ENCODE measurements at regions not wholly inside any gene's neighbourhood (a gene's known extent, or its start where the extent isn't known, plus 50 kb on each side); places are given as distances from the start of the nearest gene placed in this dataset.
"Not testable (repeated sequence)": the region's sequence is repeated elsewhere in the genome, so short reads cannot be mapped to it uniquely, and the experiment has no call there.

- no peak for DNase-seq
Measured at GRCh38 chr6:160804639-160805038, 102.6 kb downstream of the PLG start.

GRCh38 chr6:160808263-160808662, 106.2 kb downstream of the PLG start:
- DNase-seq = no peak

GRCh38 chr6:160810238-160810637, 108.2 kb downstream of the PLG start:
- DNase-seq = no peak

GRCh38 chr6:160812097-160812496, 110.1 kb downstream of the PLG start:
- DNase-seq = no peak

- no peak for DNase-seq
Measured at GRCh38 chr6:160818934-160819333, 116.9 kb downstream of the PLG start.

- DNase-seq = not testable (repeated sequence)
Measured at GRCh38 chr6:160820661-160821060, 118.6 kb downstream of the PLG start.

- no peak for DNase-seq
Measured at GRCh38 chr6:160831739-160832138, 129.7 kb downstream of the PLG start.

GRCh38 chr6:160832422-160832821, 130.4 kb downstream of the PLG start:
- DNase-seq = no peak

- DNase-seq = no peak
Measured at GRCh38 chr6:160837146-160837545, 135.1 kb downstream of the PLG start.

- DNase-seq = no peak
Measured at GRCh38 chr6:160851031-160851430, 140.5 kb upstream of the MAP3K4 start.

GRCh38 chr6:160853946-160854345, 137.6 kb upstream of the MAP3K4 start:
- DNase-seq = no peak

GRCh38 chr6:160858886-160859285, 132.7 kb upstream of the MAP3K4 start:
- no peak for DNase-seq

- DNase-seq = no peak
Measured at GRCh38 chr6:160859822-160860221, 131.7 kb upstream of the MAP3K4 start.

GRCh38 chr6:160861824-160862223, 129.7 kb upstream of the MAP3K4 start:
- no peak for DNase-seq

GRCh38 chr6:160863782-160864181, 127.8 kb upstream of the MAP3K4 start:
- no peak for DNase-seq

GRCh38 chr6:160871320-160871719, 120.2 kb upstream of the MAP3K4 start:
- DNase-seq = no peak

- DNase-seq = no peak
Measured at GRCh38 chr6:160881148-160881808, 110.3 kb upstream of the MAP3K4 start.

- DNase-seq = no peak
Measured at GRCh38 chr6:160882006-160882405, 109.6 kb upstream of the MAP3K4 start.

GRCh38 chr6:160882791-160883279, 108.7 kb upstream of the MAP3K4 start:
- no peak for DNase-seq

- no peak for DNase-seq
Measured at GRCh38 chr6:160883560-160883959, 108.0 kb upstream of the MAP3K4 start.

- DNase-seq = no peak
Measured at GRCh38 chr6:160883999-160884398, 107.6 kb upstream of the MAP3K4 start.

GRCh38 chr6:160889148-160889547, 102.4 kb upstream of the MAP3K4 start:
- not testable (repeated sequence) for DNase-seq

- no peak for DNase-seq
Measured at GRCh38 chr6:160891690-160892089, 99.9 kb upstream of the MAP3K4 start.

- DNase-seq = no peak
Measured at GRCh38 chr6:160895562-160895961, 96.0 kb upstream of the MAP3K4 start.
